ENCODE measurements at regions not wholly inside any gene's neighbourhood (a gene's known extent, or its start where the extent isn't known, plus 50 kb on each side); places are given as distances from the start of the nearest gene placed in this dataset.

DNA sequence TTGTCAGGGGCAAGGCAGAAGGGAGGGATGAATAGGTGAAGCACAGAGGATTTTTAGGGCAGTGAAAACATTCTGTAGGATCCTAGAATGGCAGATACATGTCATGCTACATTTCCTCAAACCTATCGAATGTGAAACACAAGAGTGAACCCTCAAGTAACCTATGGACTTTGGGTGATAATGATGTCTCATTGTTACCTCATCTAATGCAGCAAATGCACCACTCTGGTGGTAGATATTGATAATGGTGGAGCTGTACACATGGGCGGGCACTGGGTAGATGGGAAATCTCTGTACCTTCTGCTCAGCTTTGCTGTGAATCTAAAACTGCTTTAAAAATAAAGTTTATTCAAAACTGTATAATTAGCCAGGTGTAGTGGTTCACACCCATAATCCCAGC is 95.2 kb upstream of the NCK2 start:
- TF ChIP-seq RAD21 (IDR thresholded peaks at IDR 0.05; ENCODE audit: low read depth) (no peak), TAF1 (IDR thresholded peaks at IDR 0.05; ENCODE audit: low read depth) (no peak), CEBPB (IDR thresholded peaks at IDR 0.05) (no peak), FOXM1 (IDR thresholded peaks at IDR 0.05; ENCODE audit: borderline replicate concordance, low read depth) (no peak), TEAD4 (IDR thresholded peaks at IDR 0.05) (no peak), EP300 (IDR thresholded peaks at IDR 0.05; ENCODE audit: borderline replicate concordance) (no peak), ZBTB7A (IDR thresholded peaks at IDR 0.05; ENCODE audit: low read depth) (no peak), YY1 (IDR thresholded peaks at IDR 0.05; ENCODE audit: low read depth) (no peak), EGR1 (IDR thresholded peaks at IDR 0.05) (no peak), NFIC (IDR thresholded peaks at IDR 0.05) (no peak), CREB1 (IDR thresholded peaks at IDR 0.05; ENCODE audit: low read depth) (no peak)
- TF ChIP-seq, protein P1, sequence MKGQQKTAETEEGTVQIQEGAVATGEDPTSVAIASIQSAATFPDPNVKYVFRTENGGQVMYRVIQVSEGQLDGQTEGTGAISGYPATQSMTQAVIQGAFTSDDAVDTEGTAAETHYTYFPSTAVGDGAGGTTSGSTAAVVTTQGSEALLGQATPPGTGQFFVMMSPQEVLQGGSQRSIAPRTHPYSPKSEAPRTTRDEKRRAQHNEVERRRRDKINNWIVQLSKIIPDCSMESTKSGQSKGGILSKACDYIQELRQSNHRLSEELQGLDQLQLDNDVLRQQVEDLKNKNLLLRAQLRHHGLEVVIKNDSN (IDR thresholded peaks at IDR 0.05) = no peak
- TF ChIP-seq, protein P2, sequence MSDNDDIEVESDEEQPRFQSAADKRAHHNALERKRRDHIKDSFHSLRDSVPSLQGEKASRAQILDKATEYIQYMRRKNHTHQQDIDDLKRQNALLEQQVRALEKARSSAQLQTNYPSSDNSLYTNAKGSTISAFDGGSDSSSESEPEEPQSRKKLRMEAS (IDR thresholded peaks at IDR 0.05) = no peak
- TF ChIP-seq, protein P3, sequence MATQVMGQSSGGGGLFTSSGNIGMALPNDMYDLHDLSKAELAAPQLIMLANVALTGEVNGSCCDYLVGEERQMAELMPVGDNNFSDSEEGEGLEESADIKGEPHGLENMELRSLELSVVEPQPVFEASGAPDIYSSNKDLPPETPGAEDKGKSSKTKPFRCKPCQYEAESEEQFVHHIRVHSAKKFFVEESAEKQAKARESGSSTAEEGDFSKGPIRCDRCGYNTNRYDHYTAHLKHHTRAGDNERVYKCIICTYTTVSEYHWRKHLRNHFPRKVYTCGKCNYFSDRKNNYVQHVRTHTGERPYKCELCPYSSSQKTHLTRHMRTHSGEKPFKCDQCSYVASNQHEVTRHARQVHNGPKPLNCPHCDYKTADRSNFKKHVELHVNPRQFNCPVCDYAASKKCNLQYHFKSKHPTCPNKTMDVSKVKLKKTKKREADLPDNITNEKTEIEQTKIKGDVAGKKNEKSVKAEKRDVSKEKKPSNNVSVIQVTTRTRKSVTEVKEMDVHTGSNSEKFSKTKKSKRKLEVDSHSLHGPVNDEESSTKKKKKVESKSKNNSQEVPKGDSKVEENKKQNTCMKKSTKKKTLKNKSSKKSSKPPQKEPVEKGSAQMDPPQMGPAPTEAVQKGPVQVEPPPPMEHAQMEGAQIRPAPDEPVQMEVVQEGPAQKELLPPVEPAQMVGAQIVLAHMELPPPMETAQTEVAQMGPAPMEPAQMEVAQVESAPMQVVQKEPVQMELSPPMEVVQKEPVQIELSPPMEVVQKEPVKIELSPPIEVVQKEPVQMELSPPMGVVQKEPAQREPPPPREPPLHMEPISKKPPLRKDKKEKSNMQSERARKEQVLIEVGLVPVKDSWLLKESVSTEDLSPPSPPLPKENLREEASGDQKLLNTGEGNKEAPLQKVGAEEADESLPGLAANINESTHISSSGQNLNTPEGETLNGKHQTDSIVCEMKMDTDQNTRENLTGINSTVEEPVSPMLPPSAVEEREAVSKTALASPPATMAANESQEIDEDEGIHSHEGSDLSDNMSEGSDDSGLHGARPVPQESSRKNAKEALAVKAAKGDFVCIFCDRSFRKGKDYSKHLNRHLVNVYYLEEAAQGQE (IDR thresholded peaks at IDR 0.05; ENCODE audit: low read depth) = no peak

DNA sequence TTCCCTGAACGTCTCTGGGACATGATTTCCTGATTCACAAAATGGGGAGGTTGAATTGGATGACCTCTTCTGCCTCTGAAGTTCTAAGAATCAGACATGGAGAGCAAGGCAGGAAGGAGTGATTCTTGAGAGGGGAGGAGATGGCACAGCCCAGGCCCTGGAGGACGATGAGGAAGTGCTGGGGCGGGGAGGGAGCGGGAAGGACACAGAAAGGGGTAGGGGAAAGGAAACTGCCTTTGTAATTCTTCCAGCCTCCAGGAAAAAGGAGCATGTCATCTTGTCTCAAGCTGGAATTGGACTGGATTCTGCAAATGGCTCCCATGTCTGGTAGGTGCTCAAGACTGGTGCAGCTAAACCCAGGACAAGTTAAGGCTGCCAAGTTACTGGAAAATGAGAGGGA is 97.0 kb upstream of the NCK2 start:
- no peak for TF ChIP-seq CEBPB (IDR thresholded peaks at IDR 0.05)
- TF ChIP-seq, protein P1 (IDR thresholded peaks at IDR 0.05) = no peak
- TF ChIP-seq CREB1 (IDR thresholded peaks at IDR 0.05; ENCODE audit: low read depth) = no peak
- TF ChIP-seq, protein P3 (IDR thresholded peaks at IDR 0.05; ENCODE audit: low read depth) = no peak

DNA sequence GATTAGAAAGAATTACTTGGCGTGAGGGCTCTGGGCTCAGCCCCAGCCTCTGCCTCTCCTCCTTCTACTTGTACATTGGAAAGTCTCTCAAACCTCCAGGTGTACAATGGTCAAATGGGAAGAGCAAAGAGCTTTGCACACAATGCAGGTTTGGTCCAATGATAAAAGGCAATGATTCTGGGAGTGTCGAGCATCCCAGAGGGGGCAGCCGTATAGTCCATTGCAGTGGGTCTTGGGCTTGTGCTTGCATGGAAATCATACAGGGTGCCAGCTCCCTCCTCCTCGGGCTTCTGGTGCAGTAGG is 98.0 kb upstream of the NCK2 start:
- TF ChIP-seq EGR1 (IDR thresholded peaks at IDR 0.05) (no peak), CREB1 (IDR thresholded peaks at IDR 0.05; ENCODE audit: low read depth) (no peak), ZBTB7A (IDR thresholded peaks at IDR 0.05; ENCODE audit: low read depth) (no peak), FOXM1 (IDR thresholded peaks at IDR 0.05; ENCODE audit: borderline replicate concordance, low read depth) (no peak), TAF1 (IDR thresholded peaks at IDR 0.05; ENCODE audit: low read depth) (no peak), YY1 (IDR thresholded peaks at IDR 0.05; ENCODE audit: low read depth) (no peak), TEAD4 (IDR thresholded peaks at IDR 0.05) (no peak), TCF12 (IDR thresholded peaks at IDR 0.05; ENCODE audit: low read depth) (no peak), NFIC (IDR thresholded peaks at IDR 0.05) (no peak), RAD21 (IDR thresholded peaks at IDR 0.05; ENCODE audit: low read depth) (no peak), EP300 (IDR thresholded peaks at IDR 0.05; ENCODE audit: borderline replicate concordance) (no peak), CEBPB (IDR thresholded peaks at IDR 0.05) (no peak)
- TF ChIP-seq, protein P2 (IDR thresholded peaks at IDR 0.05) = no peak
- TF ChIP-seq, protein P1 (IDR thresholded peaks at IDR 0.05) = no peak
- TF ChIP-seq, protein P3 (IDR thresholded peaks at IDR 0.05; ENCODE audit: low read depth) = no peak

DNA sequence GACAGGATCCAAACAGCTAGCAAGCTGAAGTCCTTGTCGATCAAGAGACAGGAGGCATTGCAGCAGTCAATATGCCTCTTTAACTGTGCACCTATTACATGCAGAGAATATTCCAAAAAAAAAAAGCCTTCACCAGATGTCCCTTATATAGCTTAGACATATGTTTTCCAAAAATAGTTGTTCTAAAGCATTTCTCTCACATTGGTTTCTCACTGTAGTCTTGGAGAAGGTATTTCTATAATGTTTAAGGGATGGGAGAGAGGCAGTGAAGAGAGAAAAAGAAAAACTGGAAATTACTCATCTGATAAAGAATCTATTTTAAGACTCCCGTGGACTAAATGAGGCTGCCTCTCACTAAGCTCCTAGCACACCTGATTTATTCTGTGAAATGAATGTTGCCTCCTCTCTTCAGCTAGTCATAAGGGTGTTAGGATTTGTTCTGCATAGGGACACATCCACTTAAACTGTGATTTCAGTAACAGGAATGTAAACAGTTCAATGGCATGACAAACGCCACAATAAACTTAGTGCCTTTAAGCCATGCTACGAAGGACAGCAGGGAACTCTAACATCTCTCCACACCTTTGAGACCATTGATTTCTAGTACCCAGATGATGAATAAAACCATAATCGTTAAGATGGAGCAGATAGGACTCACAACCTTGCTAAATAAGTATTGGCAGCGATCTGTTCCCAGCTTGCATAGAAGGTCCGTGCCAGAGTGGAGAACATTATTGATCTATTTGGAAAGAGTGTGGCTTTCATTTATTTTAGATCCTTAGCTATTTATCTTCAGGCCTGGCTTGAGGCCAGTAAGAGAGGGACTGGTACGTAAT is 98.6 kb upstream of the NCK2 start:
- TF ChIP-seq, protein P2 (IDR thresholded peaks at IDR 0.05) = no peak
- TF ChIP-seq TAF1 (IDR thresholded peaks at IDR 0.05; ENCODE audit: low read depth) = no peak
- no peak for TF ChIP-seq NFIC (IDR thresholded peaks at IDR 0.05)
- TF ChIP-seq TEAD4 (IDR thresholded peaks at IDR 0.05) = no peak
- no peak for TF ChIP-seq TCF12 (IDR thresholded peaks at IDR 0.05; ENCODE audit: low read depth)
- TF ChIP-seq FOXM1 (IDR thresholded peaks at IDR 0.05; ENCODE audit: borderline replicate concordance, low read depth) = no peak
- no peak for TF ChIP-seq CEBPB (IDR thresholded peaks at IDR 0.05)
- TF ChIP-seq, protein P3 (IDR thresholded peaks at IDR 0.05; ENCODE audit: low read depth) = no peak
- no peak for TF ChIP-seq RAD21 (IDR thresholded peaks at IDR 0.05; ENCODE audit: low read depth)
- no peak for TF ChIP-seq CREB1 (IDR thresholded peaks at IDR 0.05; ENCODE audit: low read depth)
- no peak for TF ChIP-seq EGR1 (IDR thresholded peaks at IDR 0.05)
- TF ChIP-seq, protein P1 (IDR thresholded peaks at IDR 0.05) = no peak
